ENCODE measurements at regions not wholly inside any gene's neighbourhood (a gene's known extent, or its start where the extent isn't known, plus 50 kb on each side); places are given as distances from the start of the nearest gene placed in this dataset.

DNA sequence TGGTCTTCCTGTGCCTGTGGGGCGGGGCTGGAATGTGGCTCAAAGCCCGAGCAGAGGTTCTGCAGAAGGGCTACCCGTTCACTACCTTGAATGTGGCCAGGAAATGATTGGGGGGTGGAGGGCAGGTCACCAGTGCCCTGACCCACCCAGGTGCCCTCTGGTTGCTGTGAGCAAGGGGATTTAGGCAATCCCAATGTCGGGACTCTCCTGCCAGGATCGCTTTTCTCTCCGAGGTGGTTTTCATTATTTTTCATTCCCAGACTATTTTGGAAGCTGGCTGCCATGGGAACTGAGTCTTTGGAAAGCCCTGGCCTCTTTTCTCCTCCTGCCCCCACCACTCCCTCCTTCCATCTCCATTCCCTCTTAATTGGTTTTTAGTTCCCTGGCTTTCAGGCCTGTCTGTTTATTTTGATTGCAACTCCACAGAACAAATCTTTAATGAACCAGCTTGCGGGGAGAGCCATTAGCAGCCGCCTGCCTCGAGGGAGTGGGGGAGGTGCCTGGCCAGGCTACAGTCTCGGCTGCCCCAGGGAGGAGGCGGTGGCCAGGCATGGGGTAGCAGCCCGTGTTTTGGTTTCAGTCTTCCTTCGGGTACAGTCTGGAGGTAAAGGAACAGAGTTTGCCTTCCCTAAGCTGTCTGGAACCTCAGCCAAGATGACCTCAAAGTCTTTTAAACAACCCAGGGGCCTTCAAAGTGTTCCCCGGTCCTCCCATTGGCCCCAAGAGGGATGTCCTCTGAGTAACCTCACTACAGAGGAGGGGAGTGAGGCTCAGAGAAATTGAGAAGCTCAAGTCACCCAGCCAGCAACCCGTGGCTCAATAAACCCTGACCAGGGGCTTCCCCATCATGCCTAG is 114.4 kb upstream of the HAAO start:
- in situ Hi-C loops (cut with HindIII; ENCODE audit: low sequenced_read_pairs) = no loop called here
- peak; percentile 77 for DNase-seq (ENCODE audit: low spot score)

DNA sequence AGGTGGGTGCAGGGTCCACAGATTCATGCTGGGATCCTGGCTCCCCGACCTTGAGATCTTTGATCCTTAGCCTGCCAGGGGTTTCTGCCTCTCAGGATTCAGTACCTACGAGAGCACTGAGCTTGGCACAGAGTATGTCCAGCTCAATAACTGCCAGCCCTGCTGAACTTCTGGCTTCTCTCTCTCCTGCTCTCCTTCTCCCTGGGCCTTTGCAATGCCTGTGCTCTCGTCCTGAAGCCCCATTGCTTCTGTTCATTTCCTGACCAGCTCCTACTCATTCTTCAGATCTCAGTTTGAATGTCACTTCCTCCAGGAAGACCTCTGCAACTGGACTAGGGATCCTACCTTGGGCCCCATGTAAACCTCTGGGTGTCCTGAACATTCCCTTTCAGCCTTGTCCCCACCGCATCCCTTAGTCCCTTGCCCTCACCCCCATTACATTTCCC is 113.8 kb upstream of the HAAO start:
- in situ Hi-C loops (cut with HindIII; ENCODE audit: low sequenced_read_pairs) = no loop called here
- DNase-seq (ENCODE audit: low spot score) = no peak

DNA sequence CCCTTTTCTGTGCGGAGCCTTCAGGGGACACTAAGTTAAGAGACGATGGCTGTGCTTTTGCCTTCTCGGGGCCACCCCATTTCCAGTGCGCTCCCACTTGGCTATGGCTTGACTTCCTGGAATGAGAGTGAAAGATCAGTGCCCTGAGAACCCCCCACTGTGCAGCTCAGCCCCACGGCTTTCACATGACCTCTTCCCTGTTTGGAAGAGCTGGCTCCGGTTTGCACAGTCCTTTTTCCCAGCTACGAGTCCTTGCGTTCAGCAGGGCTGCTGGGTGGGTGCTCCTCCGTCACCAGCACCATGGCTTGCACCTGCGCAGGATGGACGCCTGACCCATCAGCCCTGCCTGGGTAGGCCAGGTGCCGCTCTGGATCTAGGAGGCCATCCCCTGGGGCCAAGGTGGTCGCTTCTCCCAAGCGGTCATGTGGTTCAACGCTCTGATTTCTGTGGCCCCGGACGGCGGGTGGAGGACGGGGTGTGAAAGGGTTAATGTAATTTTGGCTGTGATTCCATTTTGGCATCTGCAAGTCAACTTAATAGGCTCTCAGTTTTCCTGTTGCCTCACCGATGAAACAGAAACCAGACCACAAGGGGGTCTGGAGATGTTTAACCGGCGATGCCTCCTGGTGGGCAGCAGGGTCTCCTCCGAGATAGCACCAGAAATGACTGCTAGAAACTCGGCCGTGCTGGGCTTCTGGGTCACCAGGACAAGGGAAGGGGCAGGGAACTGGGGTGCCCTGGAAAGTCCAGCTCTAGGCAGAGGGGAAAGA is 113.1 kb upstream of the HAAO start:
- DNase-seq (ENCODE audit: low spot score) = peak; percentile 56
- in situ Hi-C loops (cut with HindIII; ENCODE audit: low sequenced_read_pairs) = no loop called here

DNA sequence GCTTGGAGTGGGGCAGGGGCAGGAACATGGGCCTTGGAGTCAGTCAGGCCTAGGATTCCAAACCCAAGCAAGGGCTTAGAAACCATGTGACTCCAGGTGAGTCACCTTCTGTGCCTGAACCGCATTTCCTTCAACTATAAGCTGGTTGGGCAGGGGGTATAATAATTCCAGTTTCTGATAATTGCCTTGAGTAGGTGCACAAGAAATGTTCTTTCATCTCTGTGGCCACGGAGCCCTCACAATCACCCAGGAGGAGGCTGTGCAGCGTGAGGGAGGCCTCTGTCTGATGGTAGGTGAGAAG is 112.1 kb upstream of the HAAO start:
- in situ Hi-C loops (cut with HindIII; ENCODE audit: low sequenced_read_pairs) = no loop called here
- no peak for DNase-seq (ENCODE audit: low spot score)

DNA sequence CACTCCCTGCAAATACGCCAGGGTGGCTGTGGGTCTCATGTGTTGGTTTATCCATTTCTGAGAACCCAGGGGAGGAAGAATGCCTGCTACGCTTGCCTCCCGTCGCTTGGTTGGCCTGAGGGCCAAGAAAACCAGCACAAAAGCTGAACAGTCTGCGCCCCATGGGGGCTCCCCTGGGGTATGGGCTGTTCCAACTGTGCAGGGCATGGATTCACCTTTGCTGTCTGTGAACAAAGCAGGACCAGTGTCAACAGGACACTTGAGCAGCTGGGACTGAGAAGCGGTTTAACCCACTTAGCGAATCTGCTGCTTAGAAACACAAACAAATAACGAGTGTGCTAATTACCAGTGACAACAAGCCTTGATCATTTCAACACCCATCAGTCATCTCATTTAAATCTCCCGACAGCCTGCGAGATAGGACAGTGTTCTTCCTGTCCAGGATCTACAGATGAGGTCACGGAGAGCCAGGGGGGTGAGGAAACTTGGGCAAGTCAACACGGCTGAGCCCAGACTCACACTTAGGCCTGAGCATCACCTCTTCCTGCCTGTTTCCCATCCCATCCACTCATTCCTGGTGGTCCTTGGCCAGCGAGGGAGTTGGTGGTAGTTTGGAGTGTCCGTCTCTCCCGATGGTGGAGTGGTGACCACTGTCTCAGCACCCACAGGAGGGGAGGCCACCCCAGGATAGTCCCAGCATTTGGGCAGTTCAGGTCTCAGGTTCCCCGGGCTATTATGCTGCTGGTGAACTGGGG is 111.6 kb upstream of the HAAO start:
- no peak for DNase-seq (ENCODE audit: low spot score)
- in situ Hi-C loops (cut with HindIII; ENCODE audit: low sequenced_read_pairs) = no loop called here

DNA sequence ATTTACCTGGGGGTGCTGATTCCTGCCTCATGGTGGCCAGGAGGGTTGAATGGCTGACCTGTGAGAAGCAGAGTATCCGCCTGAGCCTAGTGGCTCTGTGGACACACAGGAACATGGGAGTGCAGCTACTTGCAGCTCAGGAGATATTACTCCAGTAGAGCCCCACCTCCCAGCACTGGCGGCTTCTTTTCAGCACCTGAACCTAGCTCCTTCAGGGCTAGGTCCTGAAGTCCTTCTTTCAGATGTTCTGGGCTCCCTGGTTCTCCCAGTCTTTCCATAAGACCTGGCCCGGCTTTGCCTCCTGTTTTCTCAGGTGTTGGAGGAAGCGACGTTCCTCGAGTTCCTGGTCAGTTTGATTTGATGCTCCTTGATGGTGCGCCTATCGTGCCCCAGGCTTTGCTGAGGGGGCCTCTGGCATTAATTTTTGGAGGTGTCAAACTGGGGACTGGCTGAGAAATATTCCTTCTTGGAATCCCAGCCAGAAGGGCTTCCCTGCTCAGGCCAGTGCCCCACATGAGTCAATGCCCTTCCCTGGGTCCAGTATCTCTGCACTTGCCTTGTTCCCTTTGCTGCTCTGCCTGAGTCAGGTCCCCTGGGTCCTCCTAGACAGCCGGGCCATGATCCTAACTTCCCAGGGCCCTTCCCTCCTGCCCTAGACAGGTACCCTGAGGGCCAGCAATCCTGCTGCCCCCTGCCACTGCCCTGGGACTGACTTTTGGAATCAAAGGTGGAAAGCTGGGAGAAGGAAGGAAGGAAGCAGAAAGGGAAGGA is 110.7 kb upstream of the HAAO start:
- DNase-seq (ENCODE audit: low spot score) = no peak
- in situ Hi-C loops (cut with HindIII; ENCODE audit: low sequenced_read_pairs) = no loop called here

DNA sequence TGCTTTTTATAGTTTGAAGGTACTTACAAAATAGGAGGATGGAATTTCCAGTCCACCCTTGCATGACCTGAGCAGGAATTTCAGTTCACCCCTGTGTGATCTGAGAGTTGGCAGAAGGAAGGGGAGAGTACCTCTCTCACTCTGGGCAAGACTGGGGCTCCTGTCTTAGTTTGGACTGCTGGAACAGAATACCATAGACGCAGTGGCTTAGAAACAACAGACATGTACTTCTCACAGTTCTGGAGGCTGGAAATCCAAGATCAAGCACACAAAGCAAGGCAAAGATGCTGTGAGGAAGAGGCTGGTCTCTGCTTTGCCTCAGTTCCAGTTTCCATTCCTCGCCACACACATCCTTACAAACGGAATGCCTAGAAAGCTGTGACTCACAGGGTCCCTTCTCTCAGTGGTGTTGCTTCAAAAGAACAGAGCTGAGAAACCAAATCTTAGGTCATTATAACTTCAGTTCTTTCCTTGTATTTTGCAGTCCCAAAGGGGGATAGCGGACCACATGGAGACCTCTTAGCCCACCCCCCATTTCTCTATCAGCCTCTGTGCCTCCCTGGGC is 108.8 kb upstream of the HAAO start:
- no peak for DNase-seq (ENCODE audit: low spot score)
- in situ Hi-C loops (cut with HindIII; ENCODE audit: low sequenced_read_pairs) = no loop called here

DNA sequence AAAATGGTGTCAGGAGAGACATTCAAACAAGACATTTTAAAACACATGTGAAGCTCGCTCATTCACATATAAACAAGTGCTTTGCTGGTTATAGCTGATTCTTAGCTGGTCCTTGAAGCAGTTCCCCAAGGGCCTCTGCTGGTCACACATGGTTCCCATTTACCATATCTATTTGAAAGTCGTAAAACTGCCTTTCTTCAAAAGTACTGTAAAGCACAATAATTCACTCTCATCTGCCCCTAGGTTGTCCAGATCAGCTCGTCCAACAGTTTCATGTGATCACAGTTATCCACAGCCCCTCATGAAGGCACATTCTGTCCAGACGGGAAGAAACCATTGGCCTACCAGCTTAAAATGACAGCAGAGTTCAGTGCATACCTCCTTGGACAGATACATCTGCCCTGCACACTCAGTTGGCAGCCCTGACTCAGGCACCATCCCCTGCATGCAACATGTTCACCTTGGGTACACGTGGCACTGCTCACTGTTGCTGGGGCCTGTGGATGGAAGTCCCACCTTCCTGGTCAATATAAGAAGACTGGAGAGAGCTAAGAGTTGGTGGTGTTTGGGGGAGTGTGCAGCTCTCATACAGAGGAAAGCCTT is 108.0 kb upstream of the HAAO start:
- DNase-seq (ENCODE audit: low spot score) = no peak
- in situ Hi-C loops (cut with HindIII; ENCODE audit: low sequenced_read_pairs) = no loop called here

DNA sequence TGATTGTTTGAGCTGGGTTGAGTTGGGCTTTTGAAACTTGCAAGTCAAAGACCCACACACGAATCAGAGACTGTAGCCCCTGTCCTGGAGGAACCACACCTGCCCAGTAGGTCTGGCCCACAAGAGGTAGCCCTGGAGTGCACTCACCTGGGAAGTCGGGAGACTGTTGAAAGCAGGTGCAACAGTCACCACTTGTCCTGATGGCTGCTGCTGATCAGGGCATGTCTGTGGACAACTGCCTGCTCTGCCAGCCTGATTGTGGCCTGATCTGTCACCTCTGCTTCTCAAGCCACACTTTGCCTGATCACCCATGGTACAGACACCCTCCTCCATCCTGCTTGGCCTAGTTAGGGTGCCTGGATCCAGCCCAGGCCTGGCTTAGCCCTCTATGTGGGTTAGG is 105.0 kb upstream of the HAAO start:
- no peak for DNase-seq (ENCODE audit: low spot score)
- in situ Hi-C loops (cut with HindIII; ENCODE audit: low sequenced_read_pairs) = no loop called here

DNA sequence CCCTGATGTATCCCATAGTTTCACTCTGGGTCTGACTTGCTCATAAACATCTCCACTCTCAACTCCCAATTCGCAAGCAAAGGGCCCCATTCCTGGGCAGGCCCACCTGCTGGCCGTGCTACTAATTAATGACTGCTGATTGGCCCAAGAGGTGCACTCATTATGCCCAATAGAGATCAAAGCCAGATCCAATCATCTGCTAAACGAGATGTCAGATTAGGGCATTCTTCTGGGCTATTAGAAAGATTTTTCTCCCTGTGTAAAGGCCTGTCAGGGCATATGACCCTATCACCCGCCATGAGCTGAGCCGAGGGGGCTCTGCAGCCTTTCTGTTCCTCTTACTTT is 103.4 kb upstream of the HAAO start:
- DNase-seq (ENCODE audit: low spot score) = no peak
- in situ Hi-C loops (cut with HindIII; ENCODE audit: low sequenced_read_pairs) = no loop called here

DNA sequence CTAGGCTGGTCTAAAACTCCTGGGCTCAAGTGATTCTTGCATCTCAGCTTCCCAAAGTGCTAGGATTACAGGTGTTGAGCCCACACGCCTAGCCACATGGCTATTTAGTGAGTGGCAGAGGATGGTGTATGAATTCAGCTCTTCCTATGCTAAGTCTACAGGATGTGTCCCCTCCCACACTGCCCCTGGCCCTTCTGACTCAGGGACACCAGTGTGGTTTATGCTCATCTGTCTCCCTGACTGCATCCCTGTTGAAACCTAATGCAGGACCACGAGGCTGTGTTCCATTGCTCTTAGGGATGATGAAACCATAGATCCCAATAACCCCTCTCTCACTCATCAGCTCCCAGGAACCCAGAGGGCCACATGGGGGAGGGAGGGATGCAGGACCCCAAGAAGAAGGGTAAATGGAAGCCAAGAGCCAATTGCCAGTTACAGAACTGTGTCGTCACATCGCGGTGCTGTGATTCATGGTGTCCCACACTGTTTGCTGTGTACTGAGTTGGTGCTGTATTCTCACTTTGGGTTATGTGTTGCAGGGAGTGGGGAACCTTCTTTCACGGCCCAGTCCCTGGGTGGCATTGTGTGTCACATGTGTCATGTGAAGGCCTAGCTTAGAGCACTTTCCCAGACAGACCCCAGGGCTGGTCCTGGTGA is 102.9 kb upstream of the HAAO start:
- no peak for DNase-seq (ENCODE audit: low spot score)
- in situ Hi-C loops (cut with HindIII; ENCODE audit: low sequenced_read_pairs) = no loop called here

DNA sequence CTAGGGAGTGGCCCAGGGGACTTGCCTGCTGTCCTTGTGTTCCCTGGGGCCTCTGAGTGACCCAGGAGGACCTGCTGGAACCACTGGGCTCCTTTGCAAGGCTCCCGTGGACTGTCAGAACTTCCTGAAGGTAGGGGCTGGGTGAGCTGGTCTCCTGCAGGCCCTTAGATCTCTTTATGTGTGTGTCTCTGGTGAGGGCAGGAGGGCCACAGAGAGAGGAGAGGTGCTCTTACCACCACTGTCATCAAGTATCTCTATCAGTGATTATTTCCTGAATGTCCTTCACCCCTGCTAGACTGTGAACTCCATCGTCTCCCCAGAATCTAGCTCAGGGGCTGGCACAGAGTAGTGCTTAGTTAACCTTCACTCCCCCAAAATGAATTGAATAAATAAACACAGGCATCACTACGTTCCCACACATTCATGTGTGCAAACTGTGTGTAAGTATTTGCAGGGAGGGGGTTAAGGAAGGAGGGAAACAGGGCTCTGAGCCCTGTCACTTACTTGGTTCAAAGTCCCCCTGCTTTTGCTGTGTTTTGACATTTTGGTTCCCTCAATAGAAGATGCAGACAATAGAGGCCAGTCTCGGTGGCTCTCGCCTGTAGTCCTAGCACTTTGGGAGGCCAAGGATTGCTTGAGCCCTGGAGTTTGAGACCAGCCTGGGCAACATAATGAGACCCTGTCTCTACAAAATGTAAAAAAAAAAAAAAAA is 100.8 kb upstream of the HAAO start:
- in situ Hi-C loops (cut with HindIII; ENCODE audit: low sequenced_read_pairs) = no loop called here
- no peak for DNase-seq (ENCODE audit: low spot score)

DNA sequence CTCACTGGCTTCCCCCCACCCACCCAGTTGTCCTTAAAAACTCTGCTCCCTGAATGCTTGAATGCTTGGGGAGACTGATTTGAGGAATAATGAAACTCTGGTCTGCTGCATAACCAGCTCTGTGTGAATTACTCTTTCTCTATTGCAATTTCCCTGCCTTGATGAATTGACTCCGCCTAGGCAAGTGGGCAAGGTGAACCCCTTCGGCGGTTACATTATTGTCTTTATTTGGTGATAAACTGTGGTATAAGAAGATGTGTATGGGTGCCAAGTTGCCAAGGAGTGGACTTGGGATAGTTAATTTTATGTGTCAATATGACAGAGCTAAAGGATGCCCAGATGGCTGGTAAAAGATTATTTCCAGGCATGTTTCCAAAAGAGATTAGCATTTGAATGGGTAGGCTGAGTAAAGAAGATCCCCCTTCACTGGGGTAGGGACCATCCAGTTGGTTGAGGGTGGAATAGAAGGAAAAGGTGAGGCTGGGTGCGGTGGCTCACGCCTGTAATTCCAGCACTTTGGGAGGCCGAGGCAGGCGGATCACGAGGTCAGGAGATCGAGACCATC is 98.5 kb upstream of the HAAO start:
- DNase-seq (ENCODE audit: low spot score) = no peak

DNA sequence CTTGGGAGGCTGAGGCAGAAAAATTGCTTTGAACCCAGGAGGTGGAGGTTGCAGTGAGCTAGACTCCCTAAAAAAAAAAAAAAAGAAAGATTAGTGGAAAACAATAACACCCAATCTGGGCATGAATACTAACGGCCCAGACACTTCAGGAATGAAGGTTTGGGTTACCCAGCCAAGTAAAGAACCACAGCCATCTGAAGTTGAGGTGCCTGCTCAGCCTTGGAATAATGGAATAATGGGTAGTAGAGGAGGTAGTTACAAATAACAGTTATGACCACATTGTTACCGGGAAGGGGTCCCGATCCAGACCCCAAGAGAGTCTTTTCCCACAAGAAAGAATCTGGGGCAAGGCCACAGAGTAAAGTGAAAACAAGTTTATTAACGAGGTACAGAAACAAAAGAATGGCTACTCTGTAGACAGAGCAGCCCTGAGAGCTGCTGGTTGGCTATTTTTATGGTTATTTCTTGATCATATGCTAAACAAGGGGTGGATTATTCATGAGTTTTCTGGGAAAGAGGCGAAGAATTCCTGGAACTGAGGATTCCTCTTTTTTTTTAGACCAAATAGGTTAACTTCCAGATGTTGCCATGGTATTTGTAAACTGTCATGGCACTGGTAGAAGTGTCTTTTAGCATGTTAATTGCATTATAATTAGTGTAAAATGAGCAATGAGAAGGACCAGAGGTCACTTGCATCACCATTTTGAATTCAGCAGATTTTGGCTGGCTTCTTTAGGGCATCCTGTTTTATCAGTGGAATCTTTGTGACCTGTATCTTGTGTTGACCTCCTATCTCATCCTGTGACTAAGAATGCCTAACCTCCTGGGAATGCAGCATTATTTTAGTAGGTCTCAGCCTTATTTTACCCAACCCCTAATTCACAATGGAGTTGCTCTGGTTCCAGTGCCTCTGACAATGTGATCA is 96.2 kb upstream of the HAAO start:
- in situ Hi-C loops (cut with HindIII; ENCODE audit: low sequenced_read_pairs) = no loop called here
- DNase-seq (ENCODE audit: low spot score) = no peak

More for the DNA sequence above, 98.5 kb upstream of the HAAO start:
- in situ Hi-C loops (cut with HindIII; ENCODE audit: low sequenced_read_pairs) = no loop called here

DNA sequence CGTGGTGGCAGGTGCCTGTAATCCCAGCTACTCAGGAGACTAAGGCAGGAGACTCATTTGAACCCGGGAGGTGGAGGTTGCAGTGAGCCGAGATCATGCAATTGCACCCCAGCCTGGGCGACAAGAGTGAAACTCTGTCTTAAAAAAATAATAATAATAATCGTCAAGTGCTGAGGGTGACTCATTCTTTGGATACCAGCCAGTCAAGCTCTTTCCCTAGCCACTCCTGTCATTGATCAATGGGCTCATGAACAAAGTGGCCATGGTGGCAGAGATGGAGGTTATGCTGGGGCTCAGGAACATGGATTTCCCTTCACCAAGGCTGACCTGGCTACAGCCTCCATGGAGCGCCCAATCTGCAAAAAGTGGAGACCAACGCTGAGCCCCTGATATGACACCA is 94.5 kb upstream of the HAAO start:
- in situ Hi-C loops (cut with HindIII; ENCODE audit: low sequenced_read_pairs) = no loop called here
- no peak for DNase-seq (ENCODE audit: low spot score)

DNA sequence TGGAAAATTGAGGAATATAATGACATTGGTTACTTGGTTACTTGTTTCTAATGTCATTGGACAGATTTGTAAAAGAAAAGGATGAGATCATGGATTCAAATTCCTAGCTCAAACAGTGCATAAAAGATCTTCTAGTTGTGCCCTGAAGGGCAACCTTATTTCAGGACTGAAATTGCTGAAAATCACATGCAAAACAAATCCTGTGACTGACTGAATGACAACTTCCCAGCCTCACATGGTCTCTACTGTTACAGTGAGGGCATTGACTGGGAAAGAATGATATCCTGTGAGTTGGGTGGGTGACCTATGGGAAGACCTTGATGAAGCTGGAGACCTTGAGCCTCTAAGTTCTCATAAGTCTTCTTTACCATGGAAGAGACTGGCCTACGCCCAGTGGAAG is 90.4 kb upstream of the HAAO start:
- in situ Hi-C loops (cut with HindIII; ENCODE audit: low sequenced_read_pairs) = no loop called here
- no peak for DNase-seq (ENCODE audit: low spot score)
